AG08396 (cell line): ENCODE measurements at regions not wholly inside any gene's neighbourhood (a gene's known extent, or its start where the extent isn't known, plus 50 kb on each side); places are given as distances from the start of the nearest gene placed in this dataset.
"Not testable (repeated sequence)": the region's sequence is repeated elsewhere in the genome, so short reads cannot be mapped to it uniquely, and the experiment has no call there.

Experiments
- DNase-seq: peaks from one replicate; pipeline ENCODE4 v3.0.0; 2012; ENCODE audit warnings: low spot score, mixed read lengths

GRCh38 chr15:98330692-98331435, 317.5 kb upstream of the IGF1R start:
- DNase-seq, result no peak

GRCh38 chr15:98331676-98332075, 316.7 kb upstream of the IGF1R start:
- DNase-seq, result no peak

DNA sequence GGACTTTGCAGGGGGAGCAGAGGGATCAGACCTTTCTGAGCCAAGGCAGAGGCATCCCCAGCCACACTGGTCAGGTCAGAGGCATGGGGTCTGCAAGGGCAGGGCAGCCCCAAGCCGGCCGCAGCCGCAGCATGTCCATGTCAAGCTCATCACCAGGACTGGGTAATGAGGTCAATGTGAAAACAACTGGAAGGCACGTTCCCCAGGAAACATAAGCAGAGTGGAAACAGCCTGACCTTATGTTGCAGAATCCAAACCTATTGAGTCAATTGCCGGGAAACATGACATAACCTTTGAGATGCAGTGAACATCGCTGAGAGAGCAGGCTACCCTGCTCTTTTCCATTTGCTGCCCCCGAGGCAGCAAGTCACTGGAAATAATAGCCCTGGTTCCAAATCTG, 315.1 kb upstream of the IGF1R start:
- DNase-seq, result no peak

DNA sequence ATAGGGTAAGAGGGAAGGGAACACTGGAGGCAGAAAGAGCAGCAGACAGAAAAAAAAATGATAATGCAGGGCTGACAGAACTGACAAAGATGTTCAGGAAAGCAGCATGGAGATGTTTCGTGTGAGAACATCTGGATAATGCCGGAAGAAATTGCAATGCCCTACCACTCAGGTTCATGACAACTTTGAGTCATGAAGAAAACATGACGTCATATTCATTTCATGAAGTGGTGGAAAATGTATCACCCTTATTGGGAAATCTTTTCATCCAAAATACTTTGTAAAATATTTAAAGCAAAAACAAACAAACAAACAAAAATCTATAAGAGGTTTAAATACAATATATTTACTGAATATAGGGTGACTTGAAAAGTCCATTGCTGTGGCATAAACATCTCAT, 305.4 kb upstream of the IGF1R start:
- no peak for DNase-seq

GRCh38 chr15:98344591-98344990, 303.7 kb upstream of the IGF1R start:
- DNase-seq, result no peak

GRCh38 chr15:98347001-98347400, 301.3 kb upstream of the IGF1R start:
- DNase-seq, result no peak

DNA sequence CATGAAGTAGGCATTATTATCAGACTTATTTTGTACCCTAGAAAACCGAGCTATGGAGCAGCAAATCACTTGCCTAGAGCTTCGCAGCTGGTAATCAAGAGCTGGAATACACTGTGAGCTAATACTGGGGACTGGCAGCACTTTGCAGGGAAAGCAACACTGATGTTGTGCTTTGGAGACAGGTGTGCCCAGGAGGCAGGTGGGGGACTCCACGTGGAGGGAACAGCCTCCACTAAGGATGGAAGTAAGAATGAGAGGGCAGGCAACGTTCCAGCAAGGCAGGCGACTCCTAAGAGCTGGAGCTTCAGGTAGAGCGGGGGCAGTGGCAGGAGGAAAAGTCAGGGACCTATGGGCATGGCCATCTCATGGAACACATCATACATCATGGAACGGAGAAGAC, 300.5 kb upstream of the IGF1R start:
- no peak for DNase-seq

DNA sequence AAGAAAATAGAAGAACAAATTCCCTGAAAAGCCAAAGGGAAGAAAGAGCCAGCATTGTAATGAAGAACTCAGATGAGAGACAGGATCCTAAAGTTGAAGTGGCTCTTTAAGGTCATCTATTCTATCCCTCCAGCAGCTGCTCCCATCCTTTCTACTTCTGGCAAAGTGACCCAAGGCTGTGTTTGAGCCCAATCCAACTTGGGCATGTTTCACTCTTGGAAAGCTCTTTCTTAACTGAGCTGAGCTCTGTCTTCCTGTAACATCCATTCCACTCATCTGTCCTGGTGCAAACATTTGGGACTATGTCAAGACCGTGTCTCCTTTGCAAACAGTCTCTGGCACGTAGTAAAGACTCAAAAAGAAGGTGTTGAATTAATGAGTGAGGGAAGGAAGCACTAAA, 298.1 kb upstream of the IGF1R start:
- no peak for DNase-seq

DNA sequence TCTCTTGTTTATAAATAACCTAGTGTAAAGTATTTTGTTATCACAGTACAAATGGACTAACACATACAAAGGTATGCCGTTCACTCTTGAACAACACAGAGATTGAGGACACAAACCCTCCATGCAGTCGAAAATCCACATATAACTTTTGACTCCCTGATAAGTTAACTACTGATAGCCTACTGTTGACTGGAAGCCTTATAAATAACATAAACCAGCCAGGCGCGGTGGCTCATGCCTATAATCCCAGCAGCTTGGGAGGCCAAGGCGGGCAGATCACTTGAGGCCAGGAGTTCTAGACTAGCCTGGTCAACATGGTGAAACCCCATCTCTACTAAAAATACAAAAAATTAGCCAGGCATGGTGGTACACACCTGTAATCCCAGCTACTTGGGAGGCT, 290.1 kb upstream of the IGF1R start:
- not testable (repeated sequence) for DNase-seq

DNA sequence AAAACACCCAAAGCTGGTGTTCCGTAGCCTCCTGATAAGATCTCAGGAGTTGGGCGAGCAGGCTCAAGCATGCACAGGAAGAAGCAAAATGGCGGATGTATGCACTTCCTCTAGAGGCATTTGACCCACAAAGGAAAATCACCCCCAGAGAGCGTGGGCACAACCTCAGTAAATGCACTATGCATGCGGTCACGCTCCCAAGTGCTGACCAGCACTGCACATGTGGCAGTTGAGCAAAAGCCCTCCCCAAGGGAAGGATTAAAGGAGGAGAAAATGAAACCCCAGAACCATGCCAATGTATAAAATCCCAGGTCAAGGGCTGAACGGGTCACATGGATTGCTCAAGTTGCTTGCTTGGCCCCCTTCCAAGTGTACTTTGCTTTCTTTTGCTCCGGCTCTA, 289.4 kb upstream of the IGF1R start:
- no peak for DNase-seq

GRCh38 chr15:98363416-98363815, 284.9 kb upstream of the IGF1R start:
- no peak for DNase-seq

- DNase-seq, result no peak
These were observed 284.4 kb upstream of the IGF1R start for GRCh38 chr15:98363955-98364354.

DNA sequence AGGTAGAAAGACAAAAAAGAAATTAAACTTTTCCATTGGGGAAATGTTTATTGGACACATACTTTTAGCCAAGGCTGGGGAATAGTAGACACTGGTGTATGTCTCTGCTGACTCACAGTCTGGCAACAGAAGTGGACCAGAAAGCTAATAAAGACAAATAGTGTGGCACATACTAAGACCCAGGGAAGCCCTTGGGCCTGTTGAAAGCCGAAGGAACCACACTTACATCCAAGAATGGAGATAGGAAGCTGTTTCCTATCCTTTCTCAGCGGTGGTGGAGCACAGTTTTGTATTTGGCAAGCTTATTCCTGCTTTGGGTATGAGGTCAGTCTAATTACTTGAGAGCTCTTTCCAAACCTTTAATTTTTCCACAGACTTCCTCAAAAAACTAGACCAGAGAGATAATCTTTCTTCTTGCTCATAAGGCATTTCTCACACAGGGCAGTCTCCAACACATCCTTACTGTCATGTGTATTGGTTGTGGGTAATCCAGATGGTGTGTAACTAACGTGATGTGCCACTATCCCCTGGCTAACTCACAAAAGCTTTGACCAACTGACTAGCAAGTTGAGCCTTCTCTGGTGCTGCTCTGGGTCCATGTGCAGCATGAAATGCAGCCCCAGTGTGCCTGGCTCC, 279.1 kb upstream of the IGF1R start:
- DNase-seq, result no peak

- DNase-seq, result no peak
These were observed 272.6 kb upstream of the IGF1R start for GRCh38 chr15:98375513-98376340.

DNA sequence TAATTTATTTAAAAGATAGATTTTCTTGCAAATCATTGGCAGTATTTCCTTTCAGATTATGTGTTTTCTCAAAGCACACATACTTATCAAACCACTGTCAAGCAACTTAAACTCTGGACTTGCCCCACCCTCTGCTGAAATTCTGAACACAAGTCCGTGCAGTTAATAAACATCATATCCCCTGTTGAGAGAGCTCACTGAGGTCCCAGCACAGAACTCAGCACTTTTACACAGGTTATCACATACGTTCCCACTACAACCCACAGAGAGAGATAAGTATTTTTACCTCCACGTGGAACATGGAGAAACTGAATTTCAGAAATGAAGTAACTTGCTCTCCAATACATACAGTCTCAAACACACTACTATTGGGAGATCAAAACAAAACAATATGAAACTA, 267.6 kb upstream of the IGF1R start:
- no peak for DNase-seq

DNA sequence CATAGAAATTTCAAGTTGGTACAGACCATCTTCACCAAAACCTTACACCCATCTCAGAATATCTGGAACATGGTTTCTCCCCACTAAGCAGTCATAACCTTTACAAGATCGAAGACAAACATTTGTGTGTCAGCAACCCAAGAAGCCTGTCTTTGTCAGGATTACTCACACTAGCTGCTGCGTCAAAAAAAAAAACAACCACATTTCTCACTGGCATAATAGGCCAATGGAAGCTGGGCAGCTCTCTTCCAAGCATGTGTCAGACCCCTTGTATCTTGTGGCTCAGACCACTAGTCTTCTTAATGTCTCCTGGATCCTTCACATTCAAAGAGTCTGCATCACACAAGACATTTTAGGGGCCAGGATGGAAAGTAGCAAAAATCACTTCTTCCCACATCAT, 266.9 kb upstream of the IGF1R start:
- DNase-seq, result no peak

DNA sequence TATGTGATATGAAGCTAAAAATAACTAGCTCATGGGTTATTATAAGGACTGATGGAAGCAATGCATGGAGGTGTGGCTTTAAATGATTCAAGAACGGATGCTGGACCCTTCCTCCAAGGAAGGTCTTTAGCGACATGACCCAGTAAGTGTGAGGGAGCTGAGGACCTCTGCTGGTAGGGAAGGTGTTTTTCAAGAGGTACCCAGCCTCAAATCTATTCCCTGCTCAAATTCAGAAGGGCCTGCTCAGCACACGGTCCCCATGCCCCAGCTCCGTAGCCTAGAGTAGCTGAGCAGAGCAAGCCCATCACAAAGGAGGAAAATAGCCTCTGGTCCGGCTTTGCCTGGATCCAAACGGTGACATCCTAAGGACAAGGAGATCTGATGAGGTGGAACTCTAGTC, 266.2 kb upstream of the IGF1R start:
- DNase-seq, result no peak

DNA sequence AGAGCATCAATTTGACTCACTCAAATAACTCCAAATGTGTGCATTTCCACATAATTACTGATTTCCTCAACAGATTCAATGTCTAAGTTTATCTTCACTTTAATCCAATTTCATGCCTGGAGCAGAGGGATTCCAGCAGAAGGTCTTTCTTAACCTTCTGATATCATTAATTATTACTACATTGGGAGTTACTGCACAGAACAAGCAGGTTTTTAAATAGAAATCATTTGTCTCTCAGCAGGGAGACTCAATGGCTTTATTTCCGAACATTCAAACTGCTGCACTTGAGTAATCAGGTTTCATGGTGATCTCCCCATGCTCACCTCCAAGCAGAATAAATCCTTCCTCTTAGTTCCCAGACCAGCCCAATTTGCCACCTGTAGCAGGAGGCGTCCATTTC, 264.8 kb upstream of the IGF1R start:
- DNase-seq, result no peak

GRCh38 chr15:98384328-98385029, 263.9 kb upstream of the IGF1R start:
- no peak for DNase-seq

- DNase-seq, result no peak
These were observed 262.5 kb upstream of the IGF1R start for GRCh38 chr15:98385752-98386381.

GRCh38 chr15:98386561-98386960, 261.8 kb upstream of the IGF1R start:
- DNase-seq, result no peak

- no peak for DNase-seq
These were observed 260.5 kb upstream of the IGF1R start for GRCh38 chr15:98387866-98388265.
